GM18868 (cell line): ENCODE measurements at regions not wholly inside any gene's neighbourhood (a gene's known extent, or its start where the extent isn't known, plus 50 kb on each side); places are given as distances from the start of the nearest gene placed in this dataset.
A peak's percentile ranks its signal among the peaks of the same experiment; 100 is the strongest.
"Not testable (repeated sequence)": the region's sequence is repeated elsewhere in the genome, so short reads cannot be mapped to it uniquely, and the experiment has no call there.

Experiments
- ATAC-seq: cut with Tn5 transposase; IDR thresholded peaks from one replicate; pipeline ENCODE4 v1.9.1; 2021; ENCODE audit warnings: mild to moderate bottlenecking, moderate library complexity; ENCODE audit not compliant: unreplicated experiment

DNA sequence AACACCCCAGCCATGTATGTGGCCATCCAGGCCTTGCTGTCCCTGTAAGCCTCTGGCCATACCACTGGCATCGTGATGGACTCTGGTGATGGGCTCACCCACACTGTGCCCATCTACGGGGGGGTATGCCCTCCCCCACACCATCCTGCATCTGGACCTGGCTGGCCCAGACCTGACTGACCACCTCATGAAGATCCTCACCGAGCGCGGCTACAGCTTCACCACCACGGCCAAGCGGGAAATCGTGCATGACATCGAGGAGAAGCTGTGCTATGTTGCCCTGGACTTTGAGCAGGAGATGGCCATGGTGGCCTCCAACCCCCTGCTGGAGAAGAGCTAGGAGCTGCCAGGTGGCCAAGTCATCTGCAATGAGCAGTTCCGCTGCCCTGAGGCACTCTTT, 80.4 kb upstream of the ZCCHC2 start:
- no peak for ATAC-seq

DNA sequence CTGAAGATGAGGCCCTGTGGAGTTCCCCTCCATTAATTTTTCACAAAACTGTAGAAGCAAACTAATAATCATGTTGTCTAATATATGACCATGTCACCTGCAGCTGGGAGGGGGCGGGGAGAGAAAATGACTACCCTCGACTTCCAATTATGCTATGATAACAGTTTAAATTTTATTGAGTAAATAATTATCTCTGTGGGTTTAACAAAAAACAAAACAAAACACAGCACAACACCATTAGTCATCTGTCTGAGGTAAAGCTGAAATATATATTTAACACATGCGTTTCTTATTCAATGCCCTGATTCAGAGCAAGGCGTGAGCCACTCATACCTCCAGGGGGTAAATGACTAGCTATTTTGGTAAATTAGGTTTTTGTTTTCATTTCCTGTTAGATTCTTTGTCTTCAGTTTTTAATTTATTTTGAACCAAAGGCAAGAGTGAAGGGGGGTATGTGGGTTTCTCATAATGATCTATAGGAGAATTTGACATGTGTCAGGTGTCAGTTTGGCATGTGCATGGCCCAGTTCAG, 77.4 kb upstream of the ZCCHC2 start:
- ATAC-seq = no peak

DNA sequence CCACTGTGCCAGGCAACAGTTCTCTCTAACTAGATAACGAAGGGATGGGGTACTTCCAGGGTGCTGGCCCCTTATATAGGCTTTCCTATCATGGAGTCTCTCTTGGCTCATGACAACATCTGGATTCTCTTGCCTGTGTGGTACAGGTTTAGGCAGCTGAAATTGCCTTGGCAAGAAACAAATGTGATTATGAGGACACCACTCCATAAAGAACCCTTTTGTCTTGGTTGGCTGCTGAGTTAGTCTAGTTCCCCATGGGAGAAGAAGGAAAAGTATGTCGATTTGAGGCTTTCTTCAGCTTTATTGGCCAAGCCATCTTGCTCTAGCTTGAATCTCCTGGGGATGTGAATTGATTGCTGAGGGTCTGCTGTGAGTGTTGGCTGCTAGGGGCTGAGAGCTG, 76.3 kb upstream of the ZCCHC2 start:
- ATAC-seq = no peak

DNA sequence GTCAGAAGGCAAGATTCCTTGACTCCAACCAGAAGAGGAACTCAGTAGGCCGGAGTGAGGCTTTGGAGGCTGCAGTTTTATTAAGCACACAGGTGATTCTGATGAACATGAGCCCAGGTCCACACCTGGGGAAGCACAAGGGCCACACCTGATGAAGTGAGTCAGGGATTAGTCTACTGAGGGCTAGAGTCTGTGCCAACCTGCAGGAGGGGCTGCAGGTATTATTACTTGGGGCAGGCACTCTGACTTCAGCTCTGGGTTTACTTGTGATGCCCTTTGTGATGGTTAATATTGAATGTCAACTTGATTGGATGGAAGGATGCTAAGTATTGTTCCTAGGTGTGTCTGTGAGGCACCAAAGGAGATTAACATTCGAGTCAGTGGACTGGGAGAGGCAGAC, 75.2 kb upstream of the ZCCHC2 start:
- no peak for ATAC-seq

DNA sequence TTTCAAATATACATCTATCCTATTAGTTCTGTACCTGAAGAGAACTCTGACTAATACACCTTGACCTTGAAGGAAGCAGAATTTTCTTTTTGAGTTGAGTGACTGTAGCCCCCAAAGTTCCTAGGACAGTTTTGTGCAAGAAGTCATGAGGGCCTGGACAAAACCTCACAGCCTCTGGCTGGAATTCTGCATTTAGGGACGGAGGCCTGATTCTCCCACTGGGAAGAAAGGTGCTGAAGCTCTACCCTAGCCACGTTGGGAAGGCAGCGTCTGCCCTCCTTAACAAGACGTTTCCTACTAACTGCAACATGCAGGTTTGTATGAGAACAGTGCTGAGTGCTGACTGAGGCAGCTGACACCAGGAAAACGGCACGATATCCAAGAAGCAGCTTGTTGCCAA, 74.4 kb upstream of the ZCCHC2 start:
- no peak for ATAC-seq

DNA sequence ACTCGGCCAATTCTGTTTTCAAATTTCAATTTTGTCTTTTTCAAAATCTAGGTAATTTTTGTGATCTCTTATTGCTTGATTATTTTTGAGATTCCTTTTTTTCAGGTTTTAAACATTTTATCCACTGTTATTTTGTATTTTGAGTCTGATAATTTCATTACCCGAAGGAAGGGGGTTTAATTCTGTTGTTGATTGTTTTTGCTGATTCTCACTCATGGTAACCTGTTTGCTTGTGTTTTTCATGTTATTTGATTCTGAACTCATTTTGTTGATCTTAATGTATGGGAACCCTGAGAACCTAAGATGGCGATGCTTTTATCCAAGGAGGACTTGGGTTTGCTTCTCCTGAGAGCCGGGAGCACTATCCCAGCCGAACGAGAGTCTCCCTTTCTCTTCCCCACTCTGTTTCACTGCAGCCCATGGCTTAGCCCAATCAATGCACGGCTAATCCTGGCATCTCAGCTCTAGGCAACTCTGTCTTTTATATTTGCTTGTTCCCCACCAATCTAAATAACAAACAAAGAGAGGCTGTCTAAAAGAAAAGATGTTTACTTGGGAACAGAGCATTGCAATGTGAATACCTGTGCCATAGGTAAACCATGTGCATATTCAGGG, 73.2 kb upstream of the ZCCHC2 start:
- ATAC-seq = no peak

DNA sequence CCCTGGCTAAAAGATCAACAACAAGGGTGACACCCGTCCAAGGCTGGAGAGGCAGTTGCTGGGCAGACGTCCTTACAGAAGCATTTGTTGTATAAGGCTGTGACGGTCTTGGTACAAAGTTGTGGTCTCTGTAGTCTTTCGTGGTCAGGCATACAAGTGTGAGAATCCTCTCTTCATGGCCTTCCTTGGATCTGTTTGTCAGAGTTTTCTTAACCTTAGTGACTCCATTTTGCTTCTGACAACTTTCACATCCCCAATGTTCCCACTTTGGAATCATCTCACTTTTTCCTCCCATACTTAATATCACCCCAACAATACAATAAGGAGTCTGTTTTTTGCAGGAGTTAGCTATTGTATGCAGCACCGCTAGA, 72.7 kb upstream of the ZCCHC2 start:
- ATAC-seq = no peak

DNA sequence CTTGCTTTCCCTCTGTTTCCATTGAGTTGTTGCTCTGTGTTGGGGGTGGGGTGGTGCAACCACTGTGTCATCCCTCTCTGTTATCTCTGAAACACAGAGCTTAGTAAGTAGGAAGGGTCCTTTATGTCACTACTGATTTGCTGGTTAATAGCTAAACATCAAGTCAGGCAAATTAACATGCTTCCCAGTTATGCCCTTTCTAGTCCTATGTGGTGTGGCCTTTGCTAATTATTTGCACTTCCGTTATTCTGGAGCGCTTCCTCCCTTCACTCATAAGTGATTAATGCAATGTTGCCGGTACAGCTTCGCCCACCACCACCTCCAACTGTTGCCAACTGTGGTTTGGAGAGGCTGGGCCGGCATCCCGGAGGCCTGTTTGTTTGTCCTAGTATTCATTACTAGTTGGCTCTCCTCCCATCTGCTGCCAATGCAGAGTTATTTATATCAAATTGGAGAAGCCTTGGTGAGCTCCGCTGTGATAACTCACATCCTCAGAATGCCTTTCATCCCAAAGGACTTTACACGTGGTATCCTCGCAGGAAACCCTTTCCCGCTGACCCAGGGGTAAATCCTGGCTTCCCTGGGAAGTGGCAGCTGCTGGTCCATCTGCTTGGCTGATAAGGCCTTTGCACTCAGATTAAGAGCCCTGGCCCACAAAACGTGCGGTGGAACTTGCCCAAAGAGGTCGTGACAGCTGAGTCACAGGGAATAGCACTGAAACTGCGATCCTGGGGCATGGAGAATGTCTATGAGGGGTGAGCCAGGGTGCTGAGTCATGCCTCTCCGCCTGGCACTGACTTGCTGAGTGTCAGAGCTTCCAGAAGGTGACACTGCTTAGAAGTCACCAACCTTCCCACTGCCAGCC, 72.0 kb upstream of the ZCCHC2 start:
- ATAC-seq = no peak

DNA sequence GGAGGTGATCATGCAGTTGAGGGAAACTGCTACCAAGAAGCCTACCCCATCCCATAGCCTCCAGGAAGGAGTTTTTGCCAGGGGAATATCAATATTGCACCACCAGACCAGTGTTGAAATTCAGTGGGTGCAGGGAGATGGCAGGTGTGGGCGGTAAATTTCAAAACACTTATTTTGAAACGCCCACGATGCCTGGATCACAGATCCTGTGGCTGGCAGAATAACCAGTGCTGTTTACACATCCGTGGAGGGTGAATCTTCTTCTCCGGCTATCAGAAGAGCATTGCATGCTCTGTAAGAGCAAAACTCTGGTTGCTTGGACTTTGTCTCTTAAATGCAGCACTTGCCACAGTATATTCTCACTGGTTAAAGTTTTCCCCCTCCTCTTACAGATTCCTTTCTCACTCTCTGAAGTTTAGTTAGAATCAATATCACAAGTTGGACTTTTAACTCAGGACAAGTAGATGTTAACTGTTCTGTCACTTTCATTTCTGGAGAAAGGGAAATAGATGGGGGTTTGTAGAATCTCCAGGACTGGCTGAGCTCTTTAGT, 70.5 kb upstream of the ZCCHC2 start:
- no peak for ATAC-seq

DNA sequence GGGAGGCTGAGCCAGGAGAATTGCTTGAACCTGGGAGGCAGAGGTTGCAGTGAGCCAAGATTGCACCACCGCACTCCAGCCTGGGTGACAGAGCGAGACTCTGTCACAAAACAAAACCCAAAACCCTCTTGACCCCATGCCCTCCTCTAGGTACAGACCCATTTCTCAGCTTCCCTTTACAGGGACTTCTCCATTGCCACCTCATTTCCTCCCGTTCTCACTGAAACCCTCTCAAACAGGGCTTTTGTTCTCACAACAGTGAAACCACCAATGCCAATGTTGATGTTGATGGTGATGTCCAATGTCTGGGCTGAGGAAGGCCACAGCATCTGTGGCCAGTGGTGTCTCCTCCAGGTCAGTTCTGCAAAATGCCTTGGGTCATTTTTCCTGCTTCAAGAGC, 69.0 kb upstream of the ZCCHC2 start:
- ATAC-seq = peak; percentile 55

DNA sequence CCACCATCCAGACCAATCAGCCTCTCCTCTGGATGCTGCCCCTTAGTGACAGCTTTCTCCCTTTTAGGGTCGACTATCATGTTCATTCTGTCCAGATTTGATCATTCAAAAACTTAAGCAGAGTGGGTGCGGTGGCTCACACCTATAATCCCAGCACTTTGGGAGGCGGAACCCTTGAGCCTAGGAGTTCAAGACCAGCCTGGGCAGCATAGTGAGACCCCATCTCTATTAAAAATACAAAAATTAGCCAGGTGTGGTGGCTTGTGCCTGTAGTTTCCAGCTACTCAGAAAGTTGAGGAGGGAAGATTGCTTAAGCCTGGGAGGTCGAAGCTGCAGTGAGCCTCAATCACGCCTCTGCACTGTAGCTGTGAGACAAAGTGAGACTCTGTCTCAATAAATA, 68.3 kb upstream of the ZCCHC2 start:
- ATAC-seq = no peak

DNA sequence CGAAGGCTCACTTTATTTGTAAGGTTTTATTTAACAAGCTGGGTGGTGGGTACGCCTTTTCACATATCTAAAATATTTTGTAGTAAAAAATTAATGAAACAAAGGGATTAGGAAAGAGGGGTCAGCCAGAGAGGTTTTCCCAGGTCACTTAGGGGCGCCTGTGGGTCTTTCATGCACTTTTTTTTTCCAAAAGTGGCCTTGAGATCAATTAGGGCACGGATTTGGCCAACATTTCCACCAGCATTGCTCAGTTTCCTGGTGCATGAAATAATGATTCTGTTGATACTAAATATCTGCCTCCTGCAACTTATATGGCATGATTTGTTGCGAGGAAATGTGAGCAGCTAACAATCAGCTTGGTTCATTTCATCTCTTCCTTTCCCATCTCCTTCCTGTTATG, 67.6 kb upstream of the ZCCHC2 start:
- no peak for ATAC-seq

DNA sequence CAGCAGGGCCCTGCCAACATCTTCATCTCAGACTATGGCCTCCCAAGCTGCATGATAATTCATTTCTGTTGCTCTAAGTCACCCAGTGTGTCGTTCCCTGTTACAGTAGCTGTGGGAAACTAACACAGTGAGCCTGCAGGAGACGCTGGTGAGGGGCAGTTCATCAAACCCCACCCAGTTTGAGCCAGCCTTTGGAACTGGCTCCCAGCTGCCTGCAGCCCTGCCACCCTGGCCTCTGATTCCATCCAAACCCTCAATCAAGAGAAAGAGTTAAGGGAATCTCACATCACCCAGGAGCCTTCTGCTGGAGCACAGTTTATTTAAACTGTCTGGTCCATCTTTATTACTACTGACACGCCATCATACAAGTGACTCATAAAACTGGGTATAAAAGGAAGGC, 64.9 kb upstream of the ZCCHC2 start:
- ATAC-seq = no peak

DNA sequence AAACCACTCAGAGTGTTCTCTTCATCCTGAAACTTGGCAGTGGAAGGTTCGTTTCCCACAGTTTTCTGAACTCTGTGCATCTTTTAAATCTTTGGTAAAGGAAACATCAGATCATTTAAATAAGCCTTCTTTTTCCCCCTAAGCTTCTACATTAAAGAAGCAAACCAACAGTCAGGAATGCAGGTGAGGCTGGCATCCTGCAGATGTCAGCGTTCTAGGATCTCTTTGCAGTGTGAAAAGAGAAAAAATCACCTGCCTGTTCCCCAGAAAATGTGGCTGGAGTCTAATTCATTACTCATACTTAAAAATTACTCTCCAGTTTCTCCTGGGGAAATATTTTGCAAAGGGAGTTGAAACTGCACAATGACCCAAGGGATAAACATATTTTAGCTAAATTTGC, 64.5 kb upstream of the ZCCHC2 start:
- no peak for ATAC-seq

DNA sequence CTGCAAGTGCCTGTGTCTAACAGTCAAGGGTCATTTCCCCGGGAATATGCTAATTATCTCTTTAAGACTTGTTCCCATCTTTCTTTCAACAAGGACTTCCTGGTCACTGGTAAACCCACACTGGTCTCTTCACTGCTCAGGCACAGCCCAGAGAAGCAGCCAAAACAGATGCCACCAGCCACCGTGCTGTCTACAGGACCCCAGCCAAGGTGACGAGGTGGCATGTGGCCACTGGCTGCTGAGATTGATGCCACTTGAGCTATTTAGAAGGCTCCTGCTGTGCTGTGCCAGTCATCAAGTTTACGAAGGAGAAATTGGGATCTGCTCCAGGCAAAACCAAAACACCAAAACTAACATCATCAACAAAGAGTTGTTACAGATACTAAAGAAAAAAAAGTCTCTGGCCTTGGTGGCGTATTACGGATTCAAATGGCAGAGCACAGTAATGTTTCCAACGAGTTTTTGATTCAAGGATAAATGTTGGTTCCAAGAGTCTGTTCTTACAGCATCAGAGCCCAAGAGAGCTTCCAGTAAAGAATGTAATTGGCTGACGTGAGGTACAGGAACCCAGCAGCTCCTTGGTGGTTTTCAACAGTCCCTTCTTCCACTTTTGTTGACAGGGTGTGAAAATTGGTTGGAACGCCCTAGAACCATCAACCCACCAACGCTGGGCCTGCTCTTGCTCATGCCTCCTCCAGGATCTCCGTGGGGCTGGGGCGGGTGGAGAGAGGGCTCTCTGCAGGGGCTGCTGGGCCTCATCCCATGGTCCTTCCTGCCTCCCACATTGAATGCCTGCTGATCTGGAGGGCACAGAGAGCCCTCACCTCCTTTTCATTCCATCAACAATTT, 63.7 kb upstream of the ZCCHC2 start:
- no peak for ATAC-seq

DNA sequence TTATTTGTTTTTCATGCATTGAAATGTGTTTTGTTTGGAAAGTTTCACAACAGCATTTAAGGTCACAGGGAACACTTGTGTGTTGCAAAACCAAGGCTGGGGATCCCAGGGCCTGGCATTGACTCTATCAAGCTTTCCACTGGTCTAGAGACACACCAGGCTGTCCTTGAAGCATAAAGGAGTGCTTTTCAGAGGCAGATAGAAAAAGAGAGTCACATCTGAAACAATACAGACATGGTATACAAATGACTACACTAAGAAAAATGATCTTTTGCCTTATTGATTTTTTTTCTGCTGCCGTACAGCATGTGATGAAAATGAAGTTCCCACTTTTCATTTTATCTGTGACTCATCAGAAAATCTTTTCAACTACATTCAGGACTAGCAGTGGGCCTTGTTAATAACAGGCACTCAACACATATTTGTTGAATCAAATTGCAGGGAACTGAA, 61.9 kb upstream of the ZCCHC2 start:
- no peak for ATAC-seq

DNA sequence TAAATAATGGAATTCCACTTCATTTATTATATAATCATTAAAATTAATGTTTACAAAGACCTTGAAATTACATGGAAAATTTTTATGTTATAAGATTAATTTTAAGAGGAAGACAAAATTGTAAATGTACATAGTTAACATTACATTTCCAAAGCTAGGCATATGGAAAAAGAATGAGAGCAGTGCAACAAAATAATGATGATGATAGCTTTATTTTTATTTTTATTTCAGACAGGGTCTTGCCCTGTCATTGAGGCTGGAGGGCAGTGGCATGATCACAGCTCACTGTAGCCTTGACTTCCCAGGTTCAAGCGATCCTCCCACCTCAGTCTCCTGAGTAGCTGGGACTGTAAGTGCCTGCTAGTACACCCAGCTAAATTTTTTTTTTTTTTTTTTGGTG, 61.2 kb upstream of the ZCCHC2 start:
- ATAC-seq = no peak

DNA sequence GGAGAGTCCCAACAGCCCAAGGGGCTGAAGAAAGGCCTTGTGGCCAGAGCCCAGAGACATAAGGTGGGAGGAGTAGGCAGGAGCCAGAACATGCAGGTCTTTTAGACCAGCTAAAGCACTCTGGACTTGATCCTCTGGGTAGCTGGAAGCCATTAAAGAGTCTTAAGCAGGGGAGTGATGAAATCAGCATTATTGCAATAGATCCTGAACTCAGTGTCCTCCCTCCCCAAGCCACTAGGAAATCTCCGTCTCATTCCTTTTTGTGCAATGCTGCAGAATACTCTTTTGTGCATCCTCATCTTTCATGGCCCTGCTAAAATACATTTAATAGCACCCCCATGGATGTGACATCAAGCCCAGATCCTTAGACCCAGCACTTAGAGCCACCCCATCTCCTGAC, 58.6 kb upstream of the ZCCHC2 start:
- ATAC-seq = no peak

DNA sequence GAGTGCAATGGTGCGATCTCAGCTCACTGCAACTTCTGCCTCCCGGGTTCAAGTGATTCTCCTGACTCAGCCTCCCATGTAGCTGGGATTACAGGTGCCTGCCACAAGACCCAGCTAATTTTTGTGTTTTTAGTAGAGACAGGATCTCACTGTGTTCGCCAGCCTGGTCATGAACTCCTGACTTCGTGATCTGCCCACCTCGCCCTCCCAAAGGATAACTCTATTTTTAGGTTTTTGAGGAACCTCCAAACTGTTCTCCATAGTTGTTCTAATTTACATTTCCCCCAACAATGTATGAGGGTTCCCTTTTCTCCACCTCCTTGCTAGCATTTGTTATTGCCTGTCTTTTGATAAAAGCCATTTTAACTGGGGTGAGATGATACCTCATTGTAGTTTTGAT, 53.7 kb upstream of the ZCCHC2 start:
- not testable (repeated sequence) for ATAC-seq
